ENCODE measurements at regions not wholly inside any gene's neighbourhood (a gene's known extent, or its start where the extent isn't known, plus 50 kb on each side); places are given as distances from the start of the nearest gene placed in this dataset.

GRCh38 chr1:244311784-244312532 is 139.8 kb downstream of the ADSS2 start:
- no peak for TF ChIP-seq CTCF (IDR thresholded peaks at IDR 0.05; ENCODE audit: control insufficient read depth, extremely low read depth, insufficient read depth)
- no peak overlapping the region for H3K4me3 ChIP-seq (ENCODE audit: low read depth, low read length)
- DNase-seq (ENCODE audit: low read depth), result no peak

GRCh38 chr1:244313346-244313745 is 138.4 kb downstream of the ADSS2 start:
- no peak for TF ChIP-seq CTCF (IDR thresholded peaks at IDR 0.05; ENCODE audit: control insufficient read depth, extremely low read depth, insufficient read depth)
- DNase-seq (ENCODE audit: low read depth), result no peak

DNA sequence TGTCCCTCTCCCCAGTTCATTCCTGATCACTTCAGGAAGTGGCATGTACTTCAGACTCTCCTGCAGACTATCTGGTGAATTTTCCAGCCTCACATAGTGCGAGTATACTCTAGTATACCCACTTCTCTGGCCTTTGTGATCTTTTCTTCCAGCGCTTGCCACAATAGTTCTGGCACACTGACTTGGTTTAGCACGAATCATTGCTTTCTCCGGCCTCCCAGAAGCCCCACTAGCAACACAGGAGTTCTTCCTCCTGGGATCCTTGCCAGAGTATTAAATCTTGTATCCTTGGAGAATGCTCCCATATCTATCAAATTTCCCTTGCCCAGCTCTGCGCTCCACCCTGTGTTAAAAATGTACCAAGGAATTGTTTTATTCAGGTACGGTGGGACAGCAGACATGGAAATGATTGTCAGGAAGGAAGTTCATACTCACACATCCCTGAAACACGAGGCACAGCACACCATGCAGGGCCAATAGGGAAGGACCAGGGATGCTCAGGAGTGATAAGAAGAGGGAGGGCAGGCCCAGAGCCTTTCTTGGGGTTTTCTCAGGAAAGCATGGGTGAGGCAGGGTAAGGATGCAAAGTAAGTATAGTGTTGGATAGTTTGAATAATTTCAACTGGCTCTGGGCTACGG is 136.7 kb downstream of the ADSS2 start:
- no peak for TF ChIP-seq CTCF (IDR thresholded peaks at IDR 0.05; ENCODE audit: control insufficient read depth, extremely low read depth, insufficient read depth)
- H3K4me3 ChIP-seq (ENCODE audit: low read depth, low read length), result no peak overlapping the region
- DNase-seq (ENCODE audit: low read depth), result no peak

More at GRCh38 chr1:244313346-244313745, 138.4 kb downstream of the ADSS2 start:
- no peak overlapping the region for H3K4me3 ChIP-seq (ENCODE audit: low read depth, low read length)

DNA sequence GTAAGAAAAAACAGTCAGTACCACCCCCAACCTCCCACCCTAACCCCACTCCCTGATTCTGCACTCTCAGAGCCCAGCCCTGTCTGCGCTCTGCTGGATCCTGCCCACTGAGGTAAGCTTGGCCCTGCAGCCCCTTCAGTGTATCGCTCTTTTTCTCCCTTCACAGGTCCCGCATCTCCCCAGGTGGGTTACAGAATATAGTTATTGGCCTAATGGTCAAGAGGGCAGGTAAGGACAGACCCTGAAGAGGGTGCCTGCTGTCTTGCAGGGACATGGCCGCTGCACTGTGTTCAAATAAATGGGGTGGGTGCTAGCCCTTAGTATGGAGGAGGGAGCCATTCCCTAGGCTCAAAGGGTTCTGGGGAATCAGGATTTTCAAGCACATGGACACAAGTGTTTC is 135.7 kb downstream of the ADSS2 start:
- TF ChIP-seq CTCF (IDR thresholded peaks at IDR 0.05; ENCODE audit: control insufficient read depth, extremely low read depth, insufficient read depth), result no peak
- no peak overlapping the region for H3K4me3 ChIP-seq (ENCODE audit: low read depth, low read length)
- no peak for DNase-seq (ENCODE audit: low read depth)

DNA sequence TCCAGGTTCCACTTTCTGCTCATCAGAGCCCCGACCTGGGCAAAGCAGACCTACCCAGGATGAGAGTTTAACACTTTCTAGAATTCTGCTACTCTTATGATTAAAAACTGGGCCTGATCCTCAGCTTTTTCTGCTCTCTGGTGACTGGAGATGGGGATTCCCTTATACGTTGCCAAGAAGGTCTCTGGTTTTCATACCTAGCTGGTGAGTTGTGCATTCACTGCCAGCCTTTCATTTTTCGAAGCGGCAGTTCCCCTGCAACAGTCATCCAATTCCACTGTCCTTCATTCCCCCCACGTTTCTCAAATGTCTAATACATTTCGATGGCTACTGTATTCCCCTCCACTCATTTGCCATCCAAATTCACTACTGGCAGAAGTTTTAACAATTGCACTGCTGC is 135.3 kb downstream of the ADSS2 start:
- no peak for TF ChIP-seq CTCF (IDR thresholded peaks at IDR 0.05; ENCODE audit: control insufficient read depth, extremely low read depth, insufficient read depth)
- H3K4me3 ChIP-seq (ENCODE audit: low read depth, low read length), result no peak overlapping the region
- DNase-seq (ENCODE audit: low read depth), result no peak

DNA sequence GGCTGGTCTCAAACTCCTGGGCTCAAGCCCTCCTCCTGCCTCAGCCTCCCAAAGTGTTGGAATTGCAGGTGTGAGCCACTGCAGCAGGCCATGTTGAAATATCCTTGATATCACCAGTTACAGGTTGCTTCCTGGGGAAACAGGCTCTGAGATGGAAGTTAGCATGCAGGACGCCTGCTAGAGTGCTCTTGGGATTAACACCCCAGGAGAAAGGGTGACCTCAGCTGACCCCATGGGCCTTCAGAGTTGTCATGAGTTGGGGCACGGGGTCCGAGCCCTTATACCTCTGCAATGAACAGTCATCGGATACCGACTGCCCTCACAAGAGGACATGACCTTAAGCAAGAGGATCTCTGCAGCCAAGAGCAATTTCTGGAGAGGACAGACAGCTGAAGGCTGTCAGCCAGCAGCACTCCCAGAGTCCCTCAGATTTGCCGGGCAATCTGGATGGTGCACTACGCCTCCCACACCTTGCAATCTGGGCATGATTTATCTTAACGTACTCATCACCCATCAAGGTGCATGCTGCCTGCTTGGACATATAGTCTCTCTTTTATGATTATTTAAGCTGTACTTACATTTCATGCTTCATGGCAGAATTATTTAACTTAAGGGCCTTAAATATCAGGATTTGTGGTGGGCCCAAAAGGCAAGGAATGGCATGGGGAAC is 134.6 kb downstream of the ADSS2 start:
- TF ChIP-seq CTCF (IDR thresholded peaks at IDR 0.05; ENCODE audit: control insufficient read depth, extremely low read depth, insufficient read depth), result no peak
- H3K4me3 ChIP-seq (ENCODE audit: low read depth, low read length), result no peak overlapping the region
- no peak for DNase-seq (ENCODE audit: low read depth)
